ENCODE measurements at regions not wholly inside any gene's neighbourhood (a gene's known extent, or its start where the extent isn't known, plus 50 kb on each side); places are given as distances from the start of the nearest gene placed in this dataset.
"Not testable (repeated sequence)": the region's sequence is repeated elsewhere in the genome, so short reads cannot be mapped to it uniquely, and the experiment has no call there.

DNA sequence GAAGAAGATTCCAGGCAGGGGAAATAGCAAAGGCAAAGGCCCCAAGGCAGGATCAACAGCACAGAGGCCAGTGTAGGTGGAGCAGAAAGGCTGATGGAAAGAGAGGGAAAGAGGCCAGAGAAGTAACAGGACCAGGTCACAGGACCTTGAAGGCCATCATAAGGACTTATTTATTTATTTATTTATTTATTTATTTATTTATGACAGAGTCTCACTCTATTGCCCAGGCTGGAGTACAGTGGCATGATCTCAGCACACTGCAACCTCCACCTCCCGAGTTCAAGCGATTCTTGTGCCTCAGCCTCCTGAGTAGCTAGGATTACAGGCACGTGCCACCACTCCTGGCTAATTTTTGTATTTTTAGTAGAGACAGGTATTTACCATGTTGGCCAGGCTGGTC lies 731.1 kb downstream of the MAFB start:
- H3K4me3 ChIP-seq (ENCODE audit: low read length); H3K36me3 ChIP-seq (ENCODE audit: control insufficient read depth, low read depth, low read length); H3K27ac ChIP-seq (ENCODE audit: low read length); H3K9ac ChIP-seq (ENCODE audit: low read length); H3K27me3 ChIP-seq (ENCODE audit: control insufficient read depth, insufficient read depth, low read length); H3K9me3 ChIP-seq (ENCODE audit: control insufficient read depth, low read depth, low read length): not testable (repeated sequence)
- H3K4me1 ChIP-seq (ENCODE audit: control insufficient read depth, low read depth, low read length), result peaks cover 17% of the 10 kb centered on the region

DNA sequence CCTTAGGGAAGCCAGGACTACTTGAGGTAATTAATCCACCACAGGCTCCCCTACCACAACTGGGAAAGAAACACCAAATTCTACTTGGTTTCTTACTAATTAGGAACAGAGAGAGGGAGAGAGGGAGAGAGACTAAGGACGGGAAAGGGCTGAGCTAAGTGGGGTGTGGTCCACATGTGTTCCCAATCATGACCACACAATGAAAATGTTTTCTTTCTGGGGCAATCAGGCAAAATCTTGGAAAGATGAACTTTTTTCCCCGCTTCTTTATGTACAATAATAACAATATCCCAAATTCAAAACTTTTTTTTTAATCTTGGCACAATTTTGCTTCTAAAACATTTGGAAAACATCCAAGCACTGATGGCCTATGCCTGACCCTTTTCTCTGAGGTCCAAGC lies 734.4 kb downstream of the MAFB start:
- H3K4me3 ChIP-seq (ENCODE audit: low read length), result no peak overlapping the region
- no peaks in the 10 kb centered on the region for H3K4me1 ChIP-seq (ENCODE audit: control insufficient read depth, low read depth, low read length)
- H3K9ac ChIP-seq (ENCODE audit: low read length), result no peak overlapping the region
- no peaks in the 10 kb centered on the region for H3K9me3 ChIP-seq (ENCODE audit: control insufficient read depth, low read depth, low read length)
- H3K27me3 ChIP-seq (ENCODE audit: control insufficient read depth, insufficient read depth, low read length), result no peaks in the 10 kb centered on the region
- H3K27ac ChIP-seq (ENCODE audit: low read length), result no peak overlapping the region
- H3K36me3 ChIP-seq (ENCODE audit: control insufficient read depth, low read depth, low read length), result no peaks in the 10 kb centered on the region

DNA sequence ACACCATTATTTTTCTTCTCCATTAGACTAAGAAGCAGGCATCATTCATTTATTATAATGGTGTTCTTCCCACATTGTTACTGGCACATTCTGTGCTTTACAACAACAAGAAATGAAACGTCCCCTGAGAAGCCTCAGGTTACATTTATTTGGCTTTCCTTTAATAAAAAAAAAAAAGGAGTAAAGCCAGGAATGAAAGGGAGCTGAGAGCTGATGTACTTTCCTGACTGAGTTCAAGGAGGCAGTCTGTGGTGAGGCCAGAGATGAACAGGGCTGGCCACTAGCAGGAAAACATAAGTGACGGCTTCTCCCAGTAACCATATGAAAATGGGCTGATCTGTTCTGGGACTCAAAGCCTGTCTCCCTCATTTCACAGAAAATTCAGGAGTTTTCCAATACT lies 742.1 kb downstream of the MAFB start:
- H3K36me3 ChIP-seq (ENCODE audit: control insufficient read depth, low read depth, low read length), result no peaks in the 10 kb centered on the region
- no peaks in the 10 kb centered on the region for H3K27me3 ChIP-seq (ENCODE audit: control insufficient read depth, insufficient read depth, low read length)
- H3K27ac ChIP-seq (ENCODE audit: low read length), result no peak overlapping the region
- H3K4me1 ChIP-seq (ENCODE audit: control insufficient read depth, low read depth, low read length), result no peaks in the 10 kb centered on the region
- no peaks in the 10 kb centered on the region for H3K9me3 ChIP-seq (ENCODE audit: control insufficient read depth, low read depth, low read length)
- H3K4me3 ChIP-seq (ENCODE audit: low read length), result no peak overlapping the region
- no peak overlapping the region for H3K9ac ChIP-seq (ENCODE audit: low read length)

DNA sequence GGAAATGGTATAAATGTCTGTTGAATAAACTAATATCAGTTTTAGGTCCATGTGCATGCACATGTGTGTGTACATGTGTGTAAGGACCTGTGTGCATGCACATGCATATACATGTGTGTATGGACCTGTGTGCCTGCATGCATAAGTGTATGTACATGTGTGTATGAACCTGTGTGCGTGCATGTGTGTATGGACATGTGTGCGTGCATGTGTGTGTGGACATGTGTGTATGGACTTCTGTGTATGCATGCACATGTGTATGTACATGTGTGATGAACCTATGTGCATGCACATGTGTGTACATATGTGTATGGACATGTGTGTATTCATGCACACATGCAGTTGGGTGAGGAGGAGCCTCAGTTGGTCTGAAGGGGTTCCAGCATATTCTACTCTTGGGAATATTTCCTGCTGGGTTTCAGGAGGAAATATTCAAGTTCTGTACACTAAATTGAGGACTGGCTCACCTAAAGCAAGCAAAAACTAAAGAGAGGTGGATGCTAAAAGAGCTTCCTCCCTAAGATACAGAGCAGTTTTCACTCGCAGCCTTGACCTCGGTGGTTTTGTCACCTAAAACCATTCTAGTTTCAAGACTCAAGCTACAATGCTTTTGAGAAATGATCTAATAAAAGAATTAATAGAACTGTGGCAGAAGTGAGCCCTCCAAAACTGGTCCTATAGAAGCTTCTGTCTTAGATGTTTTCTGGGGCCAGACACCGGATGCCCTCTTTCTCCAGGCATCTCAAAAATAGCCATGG lies 742.8 kb downstream of the MAFB start:
- H3K4me1 ChIP-seq (ENCODE audit: control insufficient read depth, low read depth, low read length), result no peaks in the 10 kb centered on the region
- no peaks in the 10 kb centered on the region for H3K36me3 ChIP-seq (ENCODE audit: control insufficient read depth, low read depth, low read length)
- H3K4me3 ChIP-seq (ENCODE audit: low read length), result no peak overlapping the region
- H3K9ac ChIP-seq (ENCODE audit: low read length), result no peak overlapping the region
- H3K27ac ChIP-seq (ENCODE audit: low read length), result no peak overlapping the region
- H3K27me3 ChIP-seq (ENCODE audit: control insufficient read depth, insufficient read depth, low read length), result no peaks in the 10 kb centered on the region
- no peaks in the 10 kb centered on the region for H3K9me3 ChIP-seq (ENCODE audit: control insufficient read depth, low read depth, low read length)

DNA sequence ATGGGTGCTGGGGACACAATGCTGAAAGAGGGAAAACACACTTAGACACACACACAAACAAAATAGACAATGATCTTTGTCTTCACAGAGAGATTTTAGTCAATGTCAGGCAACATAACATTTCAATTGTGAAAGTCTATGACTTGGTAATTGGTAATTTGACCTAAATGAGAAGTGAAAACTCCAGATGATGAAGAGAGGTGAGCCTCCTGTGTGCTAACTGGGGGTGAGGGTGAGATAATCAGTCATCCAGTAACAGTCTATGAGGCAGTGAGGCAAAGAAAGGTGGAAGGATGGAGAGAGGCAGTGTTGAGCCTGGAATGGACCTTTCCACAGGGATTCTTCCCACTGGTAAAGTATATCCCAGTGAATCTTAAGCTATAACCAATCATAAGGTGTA lies 744.2 kb downstream of the MAFB start:
- H3K9ac ChIP-seq (ENCODE audit: low read length), result no peak overlapping the region
- H3K27me3 ChIP-seq (ENCODE audit: control insufficient read depth, insufficient read depth, low read length), result no peaks in the 10 kb centered on the region
- H3K36me3 ChIP-seq (ENCODE audit: control insufficient read depth, low read depth, low read length), result no peaks in the 10 kb centered on the region
- H3K27ac ChIP-seq (ENCODE audit: low read length), result no peak overlapping the region
- no peaks in the 10 kb centered on the region for H3K4me1 ChIP-seq (ENCODE audit: control insufficient read depth, low read depth, low read length)
- H3K4me3 ChIP-seq (ENCODE audit: low read length), result no peak overlapping the region
- H3K9me3 ChIP-seq (ENCODE audit: control insufficient read depth, low read depth, low read length), result no peaks in the 10 kb centered on the region

DNA sequence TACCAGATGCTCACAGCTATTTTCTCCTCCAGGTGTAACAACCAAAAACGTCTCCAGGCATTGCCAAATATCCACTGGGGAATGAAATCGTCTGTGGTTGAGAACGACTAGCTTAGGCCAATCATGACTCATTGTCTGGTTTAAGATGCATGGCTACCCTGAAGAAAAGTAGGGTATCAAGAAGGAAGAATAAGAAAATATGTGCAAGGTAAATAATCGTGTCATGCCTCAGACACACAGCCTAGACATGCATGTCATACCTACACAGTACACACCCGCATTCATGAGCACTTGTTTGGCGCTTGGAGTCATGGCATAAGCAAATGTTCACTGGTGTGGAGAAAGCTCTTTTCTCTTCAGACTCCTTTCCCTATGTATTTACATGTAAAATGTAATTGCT lies 745.7 kb downstream of the MAFB start:
- Histone ChIP-seq H3K4me1 (ENCODE audit: control insufficient read depth, low read depth, low read length) (no peaks in the 10 kb centered on the region), H3K9ac (ENCODE audit: low read length) (no peak overlapping the region), H3K36me3 (ENCODE audit: control insufficient read depth, low read depth, low read length) (no peaks in the 10 kb centered on the region), H3K27ac (ENCODE audit: low read length) (no peak overlapping the region), H3K27me3 (ENCODE audit: control insufficient read depth, insufficient read depth, low read length) (no peaks in the 10 kb centered on the region), H3K9me3 (ENCODE audit: control insufficient read depth, low read depth, low read length) (no peaks in the 10 kb centered on the region), H3K4me3 (ENCODE audit: low read length) (no peak overlapping the region)

DNA sequence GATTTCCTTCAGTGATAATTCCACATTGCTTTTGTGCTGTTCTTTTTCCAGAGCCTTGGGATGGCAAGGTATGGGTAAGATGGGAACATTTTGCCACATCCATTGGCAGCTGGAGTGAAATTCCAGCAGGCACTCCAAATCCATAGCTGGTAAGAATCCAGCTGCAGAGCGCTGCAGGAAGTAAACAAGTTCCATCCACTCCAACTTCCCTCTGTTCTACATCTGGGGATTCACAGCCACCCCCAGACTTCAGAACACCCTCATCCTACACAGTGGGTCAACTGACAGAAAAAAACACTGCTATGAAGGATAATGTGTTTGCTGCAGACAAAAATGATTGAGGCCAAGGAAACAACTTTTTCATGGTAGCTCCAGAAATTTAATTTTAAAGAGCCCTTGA lies 747.8 kb downstream of the MAFB start:
- H3K4me3 ChIP-seq (ENCODE audit: low read length), result no peak overlapping the region
- no peaks in the 10 kb centered on the region for H3K9me3 ChIP-seq (ENCODE audit: control insufficient read depth, low read depth, low read length)
- H3K9ac ChIP-seq (ENCODE audit: low read length), result no peak overlapping the region
- no peaks in the 10 kb centered on the region for H3K4me1 ChIP-seq (ENCODE audit: control insufficient read depth, low read depth, low read length)
- no peaks in the 10 kb centered on the region for H3K36me3 ChIP-seq (ENCODE audit: control insufficient read depth, low read depth, low read length)
- no peak overlapping the region for H3K27ac ChIP-seq (ENCODE audit: low read length)
- no peaks in the 10 kb centered on the region for H3K27me3 ChIP-seq (ENCODE audit: control insufficient read depth, insufficient read depth, low read length)

DNA sequence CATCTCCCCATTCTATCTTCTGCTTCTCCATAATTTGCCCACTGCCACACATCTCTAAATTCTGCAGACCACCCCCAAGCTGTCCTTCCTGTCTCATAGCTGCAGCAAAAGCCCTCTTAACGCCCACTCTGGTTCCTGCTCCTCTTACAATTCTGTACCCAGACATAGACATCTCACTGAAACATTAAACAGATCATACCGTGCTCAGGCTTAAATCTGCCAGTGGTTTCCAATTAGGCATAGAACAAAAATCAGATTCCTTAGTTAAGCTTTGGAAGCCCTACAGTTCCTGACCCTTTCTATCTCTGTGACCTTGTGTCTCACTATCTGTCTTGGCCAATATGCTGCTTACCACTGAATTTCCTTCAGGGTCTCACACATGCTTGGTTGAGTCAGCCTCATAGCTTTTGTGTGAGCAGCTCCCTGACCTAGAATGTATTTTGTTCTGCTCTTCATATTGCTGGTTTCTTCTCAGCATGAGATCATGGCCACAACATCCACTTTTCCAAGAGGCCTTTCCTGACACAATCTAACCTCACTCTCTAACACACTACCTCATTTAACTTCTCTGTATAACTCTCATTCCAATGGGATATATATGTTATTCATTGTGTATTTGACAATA lies 749.7 kb downstream of the MAFB start:
- no peaks in the 10 kb centered on the region for H3K36me3 ChIP-seq (ENCODE audit: control insufficient read depth, low read depth, low read length)
- H3K27me3 ChIP-seq (ENCODE audit: control insufficient read depth, insufficient read depth, low read length), result no peaks in the 10 kb centered on the region
- H3K9me3 ChIP-seq (ENCODE audit: control insufficient read depth, low read depth, low read length), result no peaks in the 10 kb centered on the region
- no peak overlapping the region for H3K27ac ChIP-seq (ENCODE audit: low read length)
- H3K9ac ChIP-seq (ENCODE audit: low read length), result no peak overlapping the region
- H3K4me1 ChIP-seq (ENCODE audit: control insufficient read depth, low read depth, low read length), result no peaks in the 10 kb centered on the region
- H3K4me3 ChIP-seq (ENCODE audit: low read length), result no peak overlapping the region

DNA sequence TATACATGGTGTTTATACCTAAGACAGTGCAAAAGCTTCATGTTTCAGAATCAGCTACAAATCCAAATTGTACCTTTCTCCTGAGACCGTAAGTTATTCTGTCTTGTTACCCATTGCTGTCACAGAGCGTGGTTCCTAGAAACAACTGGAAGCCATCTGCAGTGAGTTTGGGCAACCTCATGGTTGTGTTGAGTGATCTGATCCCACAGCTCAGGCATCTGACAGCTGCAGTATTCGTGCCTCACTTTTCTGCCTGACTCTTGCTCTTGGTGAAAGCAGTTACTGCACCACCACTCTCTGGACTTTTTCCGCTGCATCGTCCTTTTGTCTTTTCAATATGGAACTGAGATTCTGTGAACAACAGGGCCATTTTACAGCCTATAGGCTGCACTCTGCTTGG lies 752.6 kb downstream of the MAFB start:
- Histone ChIP-seq H3K27ac (ENCODE audit: low read length) (no peak overlapping the region), H3K9ac (ENCODE audit: low read length) (no peak overlapping the region), H3K36me3 (ENCODE audit: control insufficient read depth, low read depth, low read length) (no peaks in the 10 kb centered on the region), H3K9me3 (ENCODE audit: control insufficient read depth, low read depth, low read length) (no peaks in the 10 kb centered on the region), H3K27me3 (ENCODE audit: control insufficient read depth, insufficient read depth, low read length) (no peaks in the 10 kb centered on the region), H3K4me3 (ENCODE audit: low read length) (no peak overlapping the region), H3K4me1 (ENCODE audit: control insufficient read depth, low read depth, low read length) (no peaks in the 10 kb centered on the region)

DNA sequence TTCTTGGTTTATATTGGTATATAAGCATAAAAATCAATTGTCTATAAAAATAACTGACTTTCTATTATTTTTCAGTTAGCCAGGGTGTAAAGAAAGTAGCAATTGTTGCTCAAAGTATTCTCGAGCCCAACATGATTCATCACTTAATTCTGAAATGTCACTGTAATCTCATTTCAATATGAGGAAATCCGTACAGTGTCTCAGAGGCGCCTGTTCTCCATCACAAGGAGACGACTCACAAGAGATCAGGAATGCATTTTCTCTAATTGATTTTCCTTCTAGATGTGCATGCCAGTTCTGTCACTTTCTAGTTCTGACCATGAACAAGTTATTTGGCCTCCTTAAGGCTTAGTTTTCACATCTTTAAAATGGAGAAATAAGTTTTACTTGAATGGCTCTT lies 753.1 kb downstream of the MAFB start:
- Histone ChIP-seq H3K36me3 (ENCODE audit: control insufficient read depth, low read depth, low read length) (no peaks in the 10 kb centered on the region), H3K27me3 (ENCODE audit: control insufficient read depth, insufficient read depth, low read length) (no peaks in the 10 kb centered on the region), H3K4me3 (ENCODE audit: low read length) (no peak overlapping the region)

DNA sequence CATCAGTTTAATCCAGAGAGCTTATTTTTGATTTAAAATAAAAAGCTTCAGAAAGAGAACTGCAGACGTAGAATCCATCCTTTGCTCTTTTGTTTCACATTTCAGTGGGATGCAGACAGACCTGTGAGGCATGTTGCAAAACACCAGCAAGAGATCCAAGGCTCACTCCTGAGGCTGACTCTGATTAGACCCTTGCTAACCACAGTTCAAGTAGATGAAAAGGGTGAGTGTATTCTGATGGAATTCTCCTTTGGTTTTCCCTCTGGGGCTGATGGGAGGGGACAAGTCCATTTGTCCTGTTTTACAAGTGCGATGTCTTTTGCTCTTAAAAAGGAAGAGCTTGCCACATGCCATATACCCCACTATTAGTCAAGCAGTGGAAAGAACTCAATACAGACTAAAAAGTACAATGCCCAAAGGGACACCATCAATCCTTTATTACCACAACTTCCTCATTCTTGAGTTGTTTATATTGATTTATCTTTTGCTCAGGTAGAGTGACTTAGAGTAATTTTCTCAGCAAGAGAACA lies 772.7 kb downstream of the MAFB start:
- Histone ChIP-seq H3K27me3 (ENCODE audit: control insufficient read depth, insufficient read depth, low read length) (no peaks in the 10 kb centered on the region), H3K4me1 (ENCODE audit: control insufficient read depth, low read depth, low read length) (no peaks in the 10 kb centered on the region), H3K27ac (ENCODE audit: low read length) (no peak overlapping the region), H3K36me3 (ENCODE audit: control insufficient read depth, low read depth, low read length) (no peaks in the 10 kb centered on the region), H3K4me3 (ENCODE audit: low read length) (no peak overlapping the region), H3K9me3 (ENCODE audit: control insufficient read depth, low read depth, low read length) (no peaks in the 10 kb centered on the region), H3K9ac (ENCODE audit: low read length) (no peak overlapping the region)

More for the DNA sequence above, 753.1 kb downstream of the MAFB start:
- Histone ChIP-seq H3K9ac (ENCODE audit: low read length) (no peak overlapping the region), H3K9me3 (ENCODE audit: control insufficient read depth, low read depth, low read length) (no peaks in the 10 kb centered on the region), H3K27ac (ENCODE audit: low read length) (no peak overlapping the region), H3K4me1 (ENCODE audit: control insufficient read depth, low read depth, low read length) (no peaks in the 10 kb centered on the region)

DNA sequence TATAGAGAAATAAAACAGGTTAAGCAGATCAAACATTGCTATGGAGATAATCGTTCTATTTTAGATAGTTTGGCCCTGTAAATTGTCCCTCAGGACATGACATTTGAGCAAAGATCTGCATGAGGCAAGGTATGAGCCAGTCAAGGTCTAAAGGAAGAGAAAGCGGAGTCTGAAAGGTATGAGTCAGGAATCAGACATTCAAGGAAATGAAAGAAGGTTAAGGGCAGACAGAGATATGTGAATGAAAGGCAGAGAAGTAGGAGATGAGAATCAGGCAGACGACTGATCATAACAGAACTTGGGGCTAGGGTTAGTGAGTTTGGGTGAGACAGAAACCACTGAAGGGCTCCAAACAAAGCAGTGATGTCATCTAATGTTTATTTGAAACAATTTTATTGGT lies 775.8 kb downstream of the MAFB start:
- Histone ChIP-seq H3K4me1 (ENCODE audit: control insufficient read depth, low read depth, low read length) (no peaks in the 10 kb centered on the region), H3K27ac (ENCODE audit: low read length) (no peak overlapping the region), H3K9ac (ENCODE audit: low read length) (no peak overlapping the region), H3K27me3 (ENCODE audit: control insufficient read depth, insufficient read depth, low read length) (no peaks in the 10 kb centered on the region), H3K9me3 (ENCODE audit: control insufficient read depth, low read depth, low read length) (no peaks in the 10 kb centered on the region), H3K4me3 (ENCODE audit: low read length) (no peak overlapping the region), H3K36me3 (ENCODE audit: control insufficient read depth, low read depth, low read length) (no peaks in the 10 kb centered on the region)
